ENCODE measurements at regions not wholly inside any gene's neighbourhood (a gene's known extent, or its start where the extent isn't known, plus 50 kb on each side); places are given as distances from the start of the nearest gene placed in this dataset.
A peak's percentile ranks its signal among the peaks of the same experiment; 100 is the strongest.

DNA sequence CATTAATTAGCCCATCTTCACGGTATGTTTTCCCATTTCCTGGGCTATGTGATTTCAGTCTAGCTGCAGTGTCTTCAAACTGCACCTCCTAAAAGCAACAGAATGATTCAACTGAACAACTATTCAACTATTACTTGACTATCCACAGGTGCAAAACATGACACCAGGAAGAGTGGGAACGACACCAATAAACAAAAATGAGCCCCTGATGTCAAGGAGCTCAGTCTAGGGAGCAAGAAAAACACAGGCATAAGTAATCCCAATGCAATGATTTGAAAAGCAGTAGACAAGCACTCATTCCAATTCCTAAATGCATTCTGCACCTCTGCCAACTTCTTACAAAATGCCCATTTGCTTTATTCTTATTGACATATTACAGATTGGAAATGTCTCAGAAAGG, 285.6 kb downstream of the ETS1 start:
- DNase-seq (ENCODE audit: low read depth), result no peak

GRCh38 chr11:128300785-128301184, 286.6 kb downstream of the ETS1 start:
- no peak for DNase-seq (ENCODE audit: low read depth)

DNA sequence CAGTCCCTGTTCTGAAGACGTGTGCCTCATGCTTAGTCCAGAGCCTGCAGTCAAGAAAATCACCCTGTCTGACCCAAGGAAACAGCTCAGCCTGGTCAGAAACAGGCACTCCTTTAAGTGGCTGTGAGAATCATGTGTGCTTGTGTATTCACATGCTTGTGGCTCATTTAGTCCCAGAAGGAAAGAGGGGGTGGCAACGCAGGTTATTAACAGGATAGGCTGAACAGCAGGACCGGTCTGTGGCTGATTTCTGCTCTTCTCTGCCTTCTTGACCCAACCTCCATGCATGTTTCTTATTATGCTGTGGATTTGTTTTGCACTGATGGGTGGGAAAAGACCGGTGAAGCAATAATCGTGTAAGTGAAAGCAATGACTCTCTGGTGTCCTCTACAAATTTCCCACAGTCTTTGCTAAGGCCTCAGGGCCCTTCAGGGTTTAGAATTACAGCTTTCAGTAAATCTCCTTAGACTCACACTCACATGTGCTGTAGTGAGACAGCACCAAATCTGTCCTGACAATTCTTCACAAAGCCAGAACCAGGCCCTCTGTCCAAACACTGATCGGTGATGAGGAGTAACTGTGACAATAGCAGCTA, 288.1 kb downstream of the ETS1 start:
- DNase-seq (ENCODE audit: low read depth), result no peak

DNA sequence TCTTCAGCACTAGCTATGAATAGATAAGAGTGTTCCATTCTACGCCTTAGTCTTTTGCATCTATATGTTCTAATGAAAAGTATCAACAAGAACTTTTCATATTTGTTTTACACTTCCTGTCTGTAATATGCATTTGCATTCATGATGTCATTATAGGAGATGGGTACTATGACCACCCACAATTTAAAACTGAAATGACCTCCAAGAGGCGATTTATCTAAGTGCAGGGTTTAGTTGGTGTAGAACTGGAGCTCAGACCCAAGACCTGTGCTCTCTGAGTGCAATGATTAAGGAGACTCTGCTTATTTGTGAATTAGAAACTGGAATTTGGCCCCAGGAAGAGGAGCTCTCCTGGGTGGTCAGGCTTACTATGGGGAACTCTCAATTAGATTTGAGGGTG, 289.1 kb downstream of the ETS1 start:
- no peak for DNase-seq (ENCODE audit: low read depth)

DNA sequence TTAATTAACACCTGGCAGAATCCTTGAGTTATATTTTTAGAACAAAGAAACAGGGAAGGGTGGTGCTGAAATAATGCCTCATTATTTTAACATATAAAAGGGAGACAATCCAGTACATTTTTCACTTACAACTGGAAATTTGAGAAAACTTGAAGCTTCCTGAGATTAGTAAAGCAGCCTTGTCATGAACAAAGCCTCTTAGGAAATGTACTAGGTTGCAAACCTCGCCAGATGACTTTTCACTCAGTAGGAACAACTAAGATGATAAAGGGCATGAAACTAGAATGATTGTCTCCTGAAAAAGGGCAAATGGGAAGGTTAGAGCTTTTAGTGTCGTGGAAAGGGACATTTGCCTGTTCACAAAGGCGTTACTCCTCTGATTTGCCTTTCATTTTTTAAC, 289.6 kb downstream of the ETS1 start:
- no peak for DNase-seq (ENCODE audit: low read depth)

- DNase-seq (ENCODE audit: low read depth), result no peak
These were observed 290.2 kb downstream of the ETS1 start for GRCh38 chr11:128297091-128297651.

GRCh38 chr11:128294671-128295050, 292.7 kb downstream of the ETS1 start:
- DNase-seq (ENCODE audit: low read depth), result no peak

DNA sequence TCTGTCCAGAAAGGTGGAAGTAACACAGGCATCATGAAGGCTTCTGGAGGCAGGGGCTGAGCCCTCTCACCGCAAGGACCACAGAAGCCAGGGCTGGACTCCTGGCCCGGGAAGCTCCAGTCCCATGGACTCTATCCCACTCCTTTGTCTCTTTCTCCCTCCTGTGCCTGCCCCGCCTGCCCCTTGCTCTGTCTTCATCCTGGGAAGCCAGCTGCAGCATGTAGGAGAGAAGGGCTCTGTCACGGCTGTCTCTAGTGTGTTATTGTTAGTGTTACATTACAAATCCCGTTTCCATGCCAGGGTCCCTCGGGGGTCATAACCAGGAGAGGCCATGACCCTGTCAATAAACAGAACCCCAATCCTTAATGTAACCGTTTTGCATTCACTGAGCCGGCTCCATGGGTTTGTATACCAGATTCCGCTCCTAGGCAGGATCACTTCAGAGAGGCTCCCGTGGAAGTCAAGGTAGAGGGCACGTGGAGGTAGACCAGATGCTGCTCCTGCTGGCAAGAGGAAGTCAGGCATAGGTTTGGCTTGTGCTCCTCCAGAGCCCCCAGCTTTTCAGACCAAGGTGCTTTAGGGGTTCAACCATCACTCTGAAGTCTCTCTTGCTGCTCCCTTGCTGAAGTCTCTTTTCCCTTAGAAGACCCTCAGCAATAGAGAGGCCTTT, 293.2 kb downstream of the ETS1 start:
- no peak for DNase-seq (ENCODE audit: low read depth)

DNA sequence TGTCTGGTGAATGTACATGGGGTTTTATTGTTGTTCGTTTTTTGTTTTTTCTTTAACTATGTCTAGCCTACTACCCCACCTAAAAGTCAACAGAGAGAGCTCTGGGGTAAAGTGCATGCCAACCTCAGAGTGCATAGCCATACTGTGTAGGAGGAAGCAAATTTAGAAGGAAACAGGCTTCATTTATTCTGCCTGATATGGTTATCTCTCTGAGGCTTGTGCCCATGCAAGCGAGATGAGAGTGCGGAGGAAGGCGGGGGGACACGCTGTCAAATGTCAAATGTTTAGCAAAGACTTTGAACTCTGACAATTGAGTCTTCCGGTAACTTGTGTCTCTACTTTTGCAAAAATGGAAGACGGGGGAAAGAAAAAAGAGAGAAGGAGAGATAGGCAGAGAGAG, 295.5 kb downstream of the ETS1 start:
- peak; percentile 32 for DNase-seq (ENCODE audit: low read depth)

DNA sequence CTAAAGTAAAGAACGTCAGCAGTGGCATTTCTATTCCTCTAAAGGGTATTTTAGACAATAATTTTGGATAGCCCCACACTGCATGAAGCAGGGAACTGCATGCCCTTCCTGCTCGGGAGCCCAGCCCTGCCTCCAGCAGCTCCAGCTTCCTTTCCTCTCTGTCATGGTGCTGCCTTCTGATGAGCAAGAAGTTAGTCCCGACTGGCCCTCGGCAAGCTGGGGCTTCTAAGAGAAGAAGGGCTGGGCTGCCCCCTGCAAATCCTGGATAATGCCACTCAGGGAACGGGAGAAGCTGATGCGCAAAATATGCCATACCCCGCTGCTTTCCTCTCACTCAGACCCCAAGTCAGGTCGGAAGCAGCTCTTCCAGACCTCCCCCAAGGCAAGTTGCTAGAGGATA, 296.4 kb downstream of the ETS1 start:
- DNase-seq (ENCODE audit: low read depth), result no peak

DNA sequence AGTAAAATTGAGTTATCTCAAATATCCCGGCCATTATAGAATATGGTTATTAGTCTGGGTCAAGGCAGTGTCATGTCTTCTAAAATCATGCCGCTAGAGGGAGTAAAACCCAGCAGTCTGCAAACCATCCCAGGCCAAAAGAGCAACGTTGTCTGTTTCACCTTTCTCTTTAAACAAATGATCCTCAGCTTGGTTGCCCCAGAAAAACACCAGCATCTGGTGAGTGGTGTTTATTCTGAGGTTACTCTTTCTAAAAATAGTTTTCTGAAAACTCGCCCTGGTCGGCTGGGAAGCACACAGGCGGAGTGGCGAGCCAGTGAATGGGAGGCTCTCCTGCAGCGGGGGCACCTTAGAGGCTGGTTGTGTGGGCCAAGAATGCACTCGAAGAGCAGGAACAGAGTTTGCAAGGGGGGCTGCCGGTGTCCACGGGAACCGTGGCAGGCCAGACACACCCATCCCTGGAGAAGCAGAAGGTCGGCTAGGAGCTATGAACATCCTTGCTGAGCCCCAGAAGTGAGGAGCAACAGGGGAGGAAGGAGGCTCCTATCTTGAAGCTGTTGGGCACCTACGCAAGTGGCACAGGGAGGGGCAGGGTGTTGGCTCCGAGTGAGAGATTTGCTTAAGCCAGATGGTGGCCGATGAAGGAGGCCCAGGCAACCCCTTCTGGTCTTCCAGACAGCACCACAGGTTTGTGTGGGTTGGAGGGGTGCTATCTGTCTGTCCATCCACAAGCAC, 297.1 kb downstream of the ETS1 start:
- DNase-seq (ENCODE audit: low read depth), result peak; percentile 54

DNA sequence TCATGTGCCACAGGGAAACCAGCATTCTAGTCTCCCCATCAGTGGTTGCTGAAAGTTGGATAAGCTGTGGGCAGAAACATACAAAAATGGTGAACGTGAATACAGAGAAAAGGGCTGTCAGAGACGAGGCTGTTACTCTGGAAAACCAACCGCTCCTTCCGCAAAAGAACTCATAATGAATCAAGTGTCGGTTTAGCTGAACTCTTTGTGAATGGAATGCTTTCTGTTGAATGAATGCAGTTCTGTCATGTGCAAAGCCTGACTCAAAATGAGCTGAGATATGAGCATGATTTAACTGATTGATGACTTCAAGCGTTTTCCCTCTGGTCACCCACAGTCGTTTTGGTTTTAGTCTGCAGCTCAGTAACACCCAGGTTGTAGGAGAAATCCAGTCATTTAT, 298.3 kb downstream of the ETS1 start:
- no peak for DNase-seq (ENCODE audit: low read depth)

DNA sequence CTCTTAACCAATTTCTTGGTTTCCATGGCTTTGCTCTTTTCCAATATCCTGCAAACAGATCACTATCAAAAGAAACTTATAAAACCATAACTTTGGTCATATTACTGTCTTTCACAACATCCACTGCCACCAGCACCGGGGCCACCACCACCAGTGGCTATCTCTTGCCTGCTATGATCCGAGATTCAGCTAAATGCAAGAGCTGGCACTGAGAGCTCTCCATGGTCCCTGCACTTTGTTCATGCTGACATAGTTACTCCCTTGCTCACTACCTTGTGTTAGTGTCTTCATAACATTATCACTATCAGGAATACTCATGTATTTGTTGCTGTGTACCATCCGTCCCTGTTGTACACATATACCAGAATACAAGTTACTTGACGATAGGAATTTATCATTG, 299.0 kb downstream of the ETS1 start:
- DNase-seq (ENCODE audit: low read depth), result no peak

DNA sequence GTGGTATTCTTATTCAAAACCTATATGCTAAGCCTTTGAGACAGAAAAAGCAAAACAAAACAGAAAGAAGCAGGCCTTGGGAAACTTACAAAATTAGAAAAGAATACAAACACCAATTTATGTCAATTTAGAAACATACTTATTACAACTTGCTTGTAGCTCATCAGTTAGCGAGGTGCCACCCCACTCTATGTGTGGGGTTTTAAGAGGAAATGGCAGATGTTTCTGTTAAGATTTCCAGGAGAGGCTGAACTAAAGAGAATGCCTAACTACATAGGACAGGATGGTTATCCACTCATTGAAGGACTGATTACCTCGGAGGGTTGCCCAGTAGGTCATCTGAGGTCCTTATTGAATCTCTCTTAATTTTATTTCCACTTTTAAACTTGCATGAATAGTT, 302.0 kb downstream of the ETS1 start:
- no peak for DNase-seq (ENCODE audit: low read depth)

DNA sequence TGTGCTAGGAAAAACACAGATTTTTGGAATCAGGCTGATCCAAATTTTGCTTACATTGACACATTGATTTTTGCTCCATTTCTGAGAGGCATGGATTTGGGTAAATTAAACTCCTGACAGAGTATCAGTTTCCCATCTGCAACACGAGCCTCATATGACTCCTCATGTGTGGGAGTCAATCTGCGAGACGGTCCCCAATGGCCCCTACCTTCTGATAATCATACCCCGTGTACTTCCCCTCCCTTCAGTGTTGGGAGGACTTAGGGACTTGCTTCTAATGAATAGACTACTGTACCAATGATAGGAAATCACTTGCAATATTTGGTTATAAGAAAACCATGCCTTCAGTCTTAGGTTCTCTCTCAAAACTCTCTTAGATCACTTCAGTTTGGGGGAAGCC, 302.7 kb downstream of the ETS1 start:
- no peak for DNase-seq (ENCODE audit: low read depth)

GRCh38 chr11:128283451-128283850, 303.9 kb downstream of the ETS1 start:
- no peak for DNase-seq (ENCODE audit: low read depth)

DNA sequence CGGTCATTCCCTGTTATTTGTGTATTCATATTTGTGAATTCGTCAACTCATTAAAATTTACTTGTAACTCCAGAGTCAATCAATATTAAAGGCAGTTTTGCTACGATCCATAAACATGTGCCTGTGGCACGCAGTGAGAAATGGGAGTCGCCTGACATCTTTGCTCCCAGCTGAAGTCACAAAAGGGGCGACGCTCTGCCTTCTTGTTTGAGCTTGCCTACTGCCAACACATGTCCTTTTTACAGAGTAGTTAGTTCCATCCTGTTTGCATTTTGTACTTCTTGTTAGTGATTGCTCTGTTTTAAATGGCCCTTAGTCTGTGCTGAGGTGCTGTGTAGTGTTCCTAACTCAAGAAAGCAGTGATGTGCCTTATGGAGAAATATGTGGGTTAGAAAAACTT, 305.3 kb downstream of the ETS1 start:
- DNase-seq (ENCODE audit: low read depth), result no peak

DNA sequence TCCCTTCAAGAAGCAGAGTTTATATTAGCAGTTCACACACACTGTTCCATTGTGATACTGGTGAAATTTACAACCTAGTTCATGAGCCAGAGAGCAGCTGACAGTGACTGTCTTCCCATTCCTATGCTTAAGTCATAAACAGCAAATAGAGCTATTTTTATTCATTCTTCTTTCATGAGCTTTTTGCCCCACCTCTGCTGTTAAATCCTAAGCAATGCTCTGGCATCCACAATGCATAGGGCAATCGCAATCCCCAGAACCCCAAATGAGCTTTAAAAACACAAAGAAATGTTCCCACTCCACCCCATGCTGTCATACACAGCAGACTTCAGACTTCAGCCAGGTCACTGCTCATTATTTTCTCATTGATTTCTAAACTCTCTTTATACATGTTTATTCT, 307.5 kb downstream of the ETS1 start:
- no peak for DNase-seq (ENCODE audit: low read depth)

DNA sequence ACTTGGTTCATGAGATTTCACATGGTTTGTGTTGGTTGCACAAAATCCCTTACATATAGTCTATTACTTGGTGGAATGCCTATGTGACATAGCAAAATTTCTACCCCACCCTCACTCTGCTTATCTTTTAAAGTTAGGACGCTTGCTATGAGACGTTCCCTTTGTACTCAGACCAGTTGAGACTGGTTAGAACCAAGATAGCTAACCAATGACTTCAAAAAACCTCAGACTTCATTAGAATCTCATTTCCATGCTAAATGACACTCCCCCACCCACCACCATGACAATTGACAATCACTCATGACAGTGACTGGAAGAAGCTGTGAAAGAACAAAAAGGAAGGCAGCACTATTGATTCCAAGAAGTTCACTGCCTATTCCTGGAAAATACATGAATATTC, 313.6 kb downstream of the ETS1 start:
- no peak for DNase-seq (ENCODE audit: low read depth)

DNA sequence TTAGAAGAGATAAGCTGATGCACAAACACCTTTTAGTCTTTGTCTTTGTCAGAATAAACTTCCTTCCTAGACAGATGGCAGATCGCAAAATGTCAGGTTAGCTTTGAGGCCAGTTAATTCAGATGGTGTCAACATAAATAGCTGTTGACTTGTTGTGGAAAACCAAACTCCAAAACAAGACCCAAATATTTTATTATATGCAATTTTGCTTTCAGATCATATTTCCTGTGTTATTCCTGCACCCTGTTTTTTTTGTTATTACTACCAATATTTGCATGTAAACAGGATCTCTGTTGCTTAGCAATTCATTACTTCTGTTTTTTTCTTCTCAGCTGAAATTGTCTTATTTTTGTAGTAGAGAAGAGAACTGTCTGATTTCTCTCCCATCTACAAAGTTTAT, 316.0 kb downstream of the ETS1 start:
- no peak for DNase-seq (ENCODE audit: low read depth)

DNA sequence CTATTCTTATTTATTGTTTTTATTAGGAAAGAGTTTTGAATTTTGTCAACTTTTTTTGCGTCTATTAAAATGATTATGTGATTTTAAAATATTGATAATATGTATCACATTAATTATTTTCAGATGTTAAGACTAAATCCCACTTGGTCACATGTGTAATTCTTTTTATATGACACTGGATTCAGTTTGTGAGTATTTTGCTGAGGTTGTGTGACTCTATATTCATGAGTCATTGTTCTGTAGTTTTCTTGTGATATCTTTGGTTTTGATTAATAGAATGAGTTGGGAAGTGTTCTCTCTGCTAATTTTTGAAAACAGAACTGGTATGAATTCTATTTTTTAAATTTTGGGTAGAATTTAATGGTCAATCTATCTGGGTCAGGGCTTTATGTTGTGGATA, 317.9 kb downstream of the ETS1 start:
- DNase-seq (ENCODE audit: low read depth), result no peak

DNA sequence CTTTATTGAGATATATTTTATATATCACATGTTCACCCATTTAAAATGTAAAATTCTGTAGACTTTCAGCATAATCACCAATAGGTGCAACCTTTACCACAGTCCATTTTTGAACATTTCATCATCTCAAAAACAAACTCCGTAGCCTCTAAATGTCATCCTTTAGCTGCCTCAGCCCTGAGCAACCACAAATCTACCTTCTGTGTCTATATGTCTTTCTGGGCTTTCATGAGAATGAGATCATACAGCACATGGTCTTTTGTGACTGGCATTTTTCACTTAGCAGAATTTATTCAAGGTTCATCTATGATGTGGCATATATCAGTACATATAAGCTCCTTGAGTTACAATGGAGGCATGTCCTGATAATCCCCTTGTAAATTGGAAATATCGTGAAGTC, 320.5 kb downstream of the ETS1 start:
- DNase-seq (ENCODE audit: low read depth), result no peak

Data from T-helper 22 cell (primary cell).